ENCODE measurements at regions not wholly inside any gene's neighbourhood (a gene's known extent, or its start where the extent isn't known, plus 50 kb on each side); places are given as distances from the start of the nearest gene placed in this dataset.

- DNase-seq (ENCODE audit: low read depth, low spot score), result no peak
- no peak overlapping the region for H3K4me3 ChIP-seq (ENCODE audit: low read length)
Measured at GRCh38 chr17:79350533-79350932, 260.3 kb downstream of the RBFOX3 start.

- H3K4me3 ChIP-seq (ENCODE audit: low read length), result no peak overlapping the region
- no peak for DNase-seq (ENCODE audit: low read depth, low spot score)
Measured at GRCh38 chr17:79349506-79350400, 261.1 kb downstream of the RBFOX3 start.

- no peak overlapping the region for H3K4me3 ChIP-seq (ENCODE audit: low read length)
- DNase-seq (ENCODE audit: low read depth, low spot score), result no peak
Measured at GRCh38 chr17:79342376-79342775, 267.8 kb downstream of the ENGASE start.

GRCh38 chr17:79341816-79342215, 267.2 kb downstream of the ENGASE start:
- no peak for DNase-seq (ENCODE audit: low read depth, low spot score)
- no peak overlapping the region for H3K4me3 ChIP-seq (ENCODE audit: low read length)

GRCh38 chr17:79341222-79341780, 266.7 kb downstream of the ENGASE start:
- H3K4me3 ChIP-seq (ENCODE audit: low read length), result no peak overlapping the region
- DNase-seq (ENCODE audit: low read depth, low spot score), result no peak

GRCh38 chr17:79340333-79341221, 266.0 kb downstream of the ENGASE start:
- DNase-seq (ENCODE audit: low read depth, low spot score), result no peak
- H3K4me3 ChIP-seq (ENCODE audit: low read length), result no peak overlapping the region

GRCh38 chr17:79339321-79339720, 264.7 kb downstream of the ENGASE start:
- no peak for DNase-seq (ENCODE audit: low read depth, low spot score)
- no peak overlapping the region for H3K4me3 ChIP-seq (ENCODE audit: low read length)

- no peak for DNase-seq (ENCODE audit: low read depth, low spot score)
- H3K4me3 ChIP-seq (ENCODE audit: low read length), result no peak overlapping the region
Measured at GRCh38 chr17:79338604-79339003, 264.0 kb downstream of the ENGASE start.

GRCh38 chr17:79338152-79338551, 263.5 kb downstream of the ENGASE start:
- H3K4me3 ChIP-seq (ENCODE audit: low read length), result no peak overlapping the region
- DNase-seq (ENCODE audit: low read depth, low spot score), result no peak

GRCh38 chr17:79337053-79337452, 262.4 kb downstream of the ENGASE start:
- DNase-seq (ENCODE audit: low read depth, low spot score), result no peak
- no peak overlapping the region for H3K4me3 ChIP-seq (ENCODE audit: low read length)

GRCh38 chr17:79335456-79335855, 260.8 kb downstream of the ENGASE start:
- no peak for DNase-seq (ENCODE audit: low read depth, low spot score)
- no peak overlapping the region for H3K4me3 ChIP-seq (ENCODE audit: low read length)

- H3K4me3 ChIP-seq (ENCODE audit: low read length), result no peak overlapping the region
- DNase-seq (ENCODE audit: low read depth, low spot score), result no peak
Measured at GRCh38 chr17:79332011-79332554, 257.5 kb downstream of the ENGASE start.

GRCh38 chr17:79331492-79331891, 256.9 kb downstream of the ENGASE start:
- no peak overlapping the region for H3K4me3 ChIP-seq (ENCODE audit: low read length)
- no peak for DNase-seq (ENCODE audit: low read depth, low spot score)

GRCh38 chr17:79330696-79331095, 256.1 kb downstream of the ENGASE start:
- no peak for DNase-seq (ENCODE audit: low read depth, low spot score)
- no peak overlapping the region for H3K4me3 ChIP-seq (ENCODE audit: low read length)

GRCh38 chr17:79330229-79330628, 255.6 kb downstream of the ENGASE start:
- H3K4me3 ChIP-seq (ENCODE audit: low read length), result no peak overlapping the region
- DNase-seq (ENCODE audit: low read depth, low spot score), result no peak

GRCh38 chr17:79326814-79327213, 252.2 kb downstream of the ENGASE start:
- no peak for DNase-seq (ENCODE audit: low read depth, low spot score)
- H3K4me3 ChIP-seq (ENCODE audit: low read length), result no peak overlapping the region

GRCh38 chr17:79325709-79326430, 251.2 kb downstream of the ENGASE start:
- no peak for DNase-seq (ENCODE audit: low read depth, low spot score)
- no peak overlapping the region for H3K4me3 ChIP-seq (ENCODE audit: low read length)

- DNase-seq (ENCODE audit: low read depth, low spot score), result no peak
- no peak overlapping the region for H3K4me3 ChIP-seq (ENCODE audit: low read length)
Measured at GRCh38 chr17:79324194-79324593, 249.6 kb downstream of the ENGASE start.

GRCh38 chr17:79323566-79323965, 248.9 kb downstream of the ENGASE start:
- H3K4me3 ChIP-seq (ENCODE audit: low read length), result no peak overlapping the region
- no peak for DNase-seq (ENCODE audit: low read depth, low spot score)

All from Jurkat, Clone E6-1 (cell line).